Liver (tissue), 3 donors: ENCODE measurements at regions not wholly inside any gene's neighbourhood (a gene's known extent, or its start where the extent isn't known, plus 50 kb on each side); places are given as distances from the start of the nearest gene placed in this dataset.

Experiments used
- CTCF ChIP-seq: fragments of 150-350 bp; IDR thresholded peaks from 2 replicates; pipeline ENCODE4 v1.5.1; 2017; ENCODE audit warnings: improper control_type of control experiment, low read depth, low read length; ENCODE audit not compliant: missing input control
- RAD21 ChIP-seq, 2 donors: IDR thresholded peaks; 2 replicates each; pipeline ENCODE4 v1.6.1; 2016; ENCODE audit warnings: antibody characterized with exemption in 2 of 2, mild to moderate bottlenecking in 2 of 2
- RXRA ChIP-seq, 2 donors: IDR thresholded peaks; 2 replicates each; pipeline ENCODE4 v1.6.1; 2017 to 2018; ENCODE audit warnings: antibody characterized with exemption in 2 of 2, mild to moderate bottlenecking in 1 of 2
- TAF1 ChIP-seq: conservative IDR thresholded peaks from 2 replicates; pipeline ENCODE4 v1.6.1; 2016; ENCODE audit warnings: antibody characterized with exemption, mild to moderate bottlenecking
- YY1 ChIP-seq: IDR thresholded peaks from 2 replicates; pipeline ENCODE4 v1.6.1; 2016; ENCODE audit warnings: antibody characterized with exemption, mild to moderate bottlenecking
- TF ChIP-seq, protein P1 (sequence below): IDR thresholded peaks from 2 replicates; pipeline ENCODE4 v1.6.1; 2016; ENCODE audit warnings: antibody characterized with exemption
- donor health status: healthy.
- donor health status: healthy.

DNA sequence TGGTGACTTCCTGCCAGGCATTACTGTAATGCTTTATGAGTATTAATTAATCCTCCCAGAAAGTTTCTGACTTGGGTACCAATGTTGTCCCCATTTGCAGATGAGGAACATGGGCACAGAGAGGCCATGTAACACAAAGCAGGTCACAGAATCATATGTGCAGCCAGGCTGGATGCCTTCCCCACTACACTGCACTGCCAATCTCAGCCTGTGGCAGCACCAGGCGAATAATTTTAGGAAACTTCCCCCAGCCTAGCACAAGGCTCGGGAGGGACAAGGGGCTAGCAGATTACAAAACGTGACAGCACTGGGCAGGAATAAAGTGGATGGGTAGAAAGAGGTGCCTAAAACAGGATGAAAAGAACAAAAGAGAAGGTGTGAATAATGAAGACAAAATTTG is 331.7 kb upstream of the PROX1 start:
- TF ChIP-seq CTCF: no peak
- TF ChIP-seq, protein P1, sequence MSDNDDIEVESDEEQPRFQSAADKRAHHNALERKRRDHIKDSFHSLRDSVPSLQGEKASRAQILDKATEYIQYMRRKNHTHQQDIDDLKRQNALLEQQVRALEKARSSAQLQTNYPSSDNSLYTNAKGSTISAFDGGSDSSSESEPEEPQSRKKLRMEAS: no peak
- TF ChIP-seq RAD21 (IDR thresholded peaks at IDR 0.05): no peak
- TF ChIP-seq RXRA (IDR thresholded peaks at IDR 0.05): no peak
- TF ChIP-seq YY1: no peak
- no peak for TF ChIP-seq TAF1
